Trophoblast cell (in vitro differentiated cells and primary cell): ENCODE measurements at regions not wholly inside any gene's neighbourhood (a gene's known extent, or its start where the extent isn't known, plus 50 kb on each side); places are given as distances from the start of the nearest gene placed in this dataset.

Experiments used
- DNase-seq, 2 donors: peaks; one replicate each; pipeline ENCODE4 v3.0.0-alpha.2; 2016
- H2AFZ ChIP-seq: 2 replicates; pipeline ENCODE4 v1.6.1; 2013; ENCODE audit warnings: low read length, moderate library complexity, mild to moderate bottlenecking; ENCODE audit not compliant: insufficient read depth, poor library complexity
- H2AK5ac ChIP-seq: 2 replicates; pipeline ENCODE4 v1.6.1; 2013; ENCODE audit warnings: mild to moderate bottlenecking, low read length
- H2BK120ac ChIP-seq: 2 replicates; pipeline ENCODE4 v1.6.1; 2013; ENCODE audit warnings: low read length, mild to moderate bottlenecking, moderate library complexity; ENCODE audit not compliant: insufficient read depth, poor library complexity
- H2BK12ac ChIP-seq: 2 replicates; pipeline ENCODE4 v1.6.1; 2013; ENCODE audit warnings: mild to moderate bottlenecking, low read length, moderate library complexity
- H2BK5ac ChIP-seq: 2 replicates; pipeline ENCODE4 v1.6.1; 2013; ENCODE audit warnings: low read length, low read depth, moderate library complexity, mild to moderate bottlenecking; ENCODE audit not compliant: poor library complexity
- H3K14ac ChIP-seq: 2 replicates; pipeline ENCODE4 v1.6.1; 2013; ENCODE audit warnings: mild to moderate bottlenecking, low read length
- H3K18ac ChIP-seq: 2 replicates; pipeline ENCODE4 v1.6.1; 2013; ENCODE audit warnings: mild to moderate bottlenecking, low read length
- H3K23ac ChIP-seq: 2 replicates; pipeline ENCODE4 v1.6.1; 2013; ENCODE audit warnings: low read length
- H3K27ac ChIP-seq: 2 replicates; pipeline ENCODE4 v1.5.1; 2013; ENCODE audit warnings: low read depth, mild to moderate bottlenecking, inconsistent platforms, low read length, moderate library complexity
- H3K27me3 ChIP-seq: 2 replicates; pipeline ENCODE4 v1.6.1; 2013; ENCODE audit warnings: inconsistent platforms, mild to moderate bottlenecking, low read length, moderate library complexity; ENCODE audit not compliant: insufficient read depth
- H3K36me3 ChIP-seq, 2 experiments: 1 replicate in 1 of 2; 2 replicates in 1 of 2; pipeline ENCODE4 v1.6.1; 2013; ENCODE audit warnings: low read length in 2 of 2, mild to moderate bottlenecking in 2 of 2, moderate library complexity in 1 of 2; ENCODE audit not compliant: insufficient read depth in 2 of 2, control insufficient read depth in 1 of 2
- H3K4ac ChIP-seq: 2 replicates; pipeline ENCODE4 v1.6.1; 2013; ENCODE audit warnings: low read depth, mild to moderate bottlenecking, low read length, moderate library complexity
- H3K4me1 ChIP-seq, 2 experiments: 1 replicate in 1 of 2; 2 replicates in 1 of 2; pipeline ENCODE4 v1.6.1; 2013; ENCODE audit warnings: low read length in 2 of 2, mild to moderate bottlenecking in 2 of 2, moderate library complexity in 1 of 2; ENCODE audit not compliant: insufficient read depth in 2 of 2, control insufficient read depth in 1 of 2
- H3K4me2 ChIP-seq: 2 replicates; pipeline ENCODE4 v1.6.1; 2013; ENCODE audit warnings: inconsistent platforms, mild to moderate bottlenecking, low read length, moderate library complexity
- H3K4me3 ChIP-seq: 2 replicates; pipeline ENCODE4 v1.5.1; 2013; ENCODE audit warnings: mild to moderate bottlenecking, low read depth, low read length, inconsistent platforms
- H3K79me1 ChIP-seq: one replicate; pipeline ENCODE4 v1.6.1; 2013; ENCODE audit warnings: low read length
- H3K79me2 ChIP-seq: 2 replicates; pipeline ENCODE4 v1.6.1; 2013; ENCODE audit warnings: low read length, mild to moderate bottlenecking; ENCODE audit not compliant: control insufficient read depth, insufficient read depth, poor library complexity
- H3K9ac ChIP-seq: 2 replicates; pipeline ENCODE4 v1.6.1; 2013; ENCODE audit warnings: mild to moderate bottlenecking, low read length
- H3K9me3 ChIP-seq: 2 replicates; pipeline ENCODE4 v1.6.1; 2013; ENCODE audit warnings: low read depth, mild to moderate bottlenecking, control low read depth, inconsistent platforms, low read length; ENCODE audit not compliant: insufficient read depth
- H4K12ac ChIP-seq: 2 replicates; pipeline ENCODE4 v1.6.1; 2013; ENCODE audit warnings: low read depth, mild to moderate bottlenecking, low read length, moderate library complexity
- H4K8ac ChIP-seq: 2 replicates; pipeline ENCODE4 v1.6.1; 2013; ENCODE audit warnings: low read depth, mild to moderate bottlenecking, low read length, moderate library complexity
- H4K91ac ChIP-seq: one replicate; pipeline ENCODE4 v1.6.1; 2013; ENCODE audit warnings: low read depth, mild to moderate bottlenecking, low read length, moderate library complexity
- WGBS: extraction: QIAGEN DNeasy Blood & Tissue Kit; methylation state at CpG from one replicate; pipeline ENCODE4 v1.1.7; 2013; ENCODE audit warnings: missing lambda C conversion rate; ENCODE audit not compliant: insufficient read length, insufficient coverage; ENCODE audit errors: extremely low coverage; 5-methylcytosine and 5-hydroxymethylcytosine counted together

DNA sequence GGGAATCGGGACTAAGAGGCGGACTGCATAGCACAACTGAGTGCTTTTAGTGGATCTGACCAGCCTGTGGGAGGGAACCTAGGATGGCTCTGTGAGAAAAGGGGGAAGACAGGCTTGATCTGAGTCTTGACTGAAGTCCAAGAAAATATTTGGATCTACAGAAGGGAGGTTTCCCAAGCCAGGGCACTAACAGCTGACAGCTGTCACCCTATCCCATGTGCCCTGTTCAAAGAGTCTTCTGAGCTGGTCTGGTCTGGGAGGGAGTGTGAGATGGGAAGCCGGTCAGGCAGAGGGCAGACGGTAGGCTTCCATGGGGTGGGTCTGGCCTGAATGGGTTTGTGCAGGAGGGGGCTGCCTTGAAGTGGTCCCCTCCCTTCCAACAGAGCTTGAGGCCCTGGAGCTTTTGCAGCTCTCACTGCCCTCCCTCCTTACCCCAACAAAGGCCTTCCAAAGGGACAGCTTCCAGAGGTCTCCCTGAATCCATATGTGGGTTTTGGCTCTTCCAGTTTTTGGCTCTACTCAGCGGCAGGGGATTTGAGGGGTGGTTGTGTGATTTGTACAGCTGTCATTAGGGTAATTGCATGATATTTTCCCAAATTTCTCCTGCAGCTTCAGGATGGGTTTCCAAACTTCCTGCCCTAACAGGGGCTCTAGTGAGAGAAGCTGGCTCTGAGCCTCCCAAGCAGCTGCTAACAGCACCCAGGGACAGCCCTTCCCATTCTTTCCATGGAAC lies 643.7 kb downstream of the BCOR start:
- H3K4me1 ChIP-seq: no peaks in the 10 kb centered on the region
- H3K79me1 ChIP-seq: no peaks in the 10 kb centered on the region
- no peaks in the 10 kb centered on the region for H3K79me2 ChIP-seq
- H2AK5ac ChIP-seq: no peak overlapping the region
- H3K23ac ChIP-seq: no peak overlapping the region
- H2BK12ac ChIP-seq: no peak overlapping the region
- no peak for DNase-seq
- no peak overlapping the region for H3K4me3 ChIP-seq
- no peaks in the 10 kb centered on the region for H3K9me3 ChIP-seq
- H2BK5ac ChIP-seq: no peak overlapping the region
- WGBS: no CpG with 5 or more reads among the region's 5 CpGs
- no peak overlapping the region for H2BK120ac ChIP-seq
- no peak overlapping the region for H3K4ac ChIP-seq
- no peak overlapping the region for H4K12ac ChIP-seq
- no peak overlapping the region for H4K8ac ChIP-seq
- no peak overlapping the region for H3K14ac ChIP-seq
- H3K27me3 ChIP-seq: no peaks in the 10 kb centered on the region
- no peaks in the 10 kb centered on the region for H3K36me3 ChIP-seq
- H2AFZ ChIP-seq: no peak overlapping the region
- no peak overlapping the region for H3K27ac ChIP-seq
- no peak overlapping the region for H3K9ac ChIP-seq
- H4K91ac ChIP-seq: no peak overlapping the region
- H3K4me2 ChIP-seq: no peak overlapping the region
- H3K18ac ChIP-seq: no peak overlapping the region

DNA sequence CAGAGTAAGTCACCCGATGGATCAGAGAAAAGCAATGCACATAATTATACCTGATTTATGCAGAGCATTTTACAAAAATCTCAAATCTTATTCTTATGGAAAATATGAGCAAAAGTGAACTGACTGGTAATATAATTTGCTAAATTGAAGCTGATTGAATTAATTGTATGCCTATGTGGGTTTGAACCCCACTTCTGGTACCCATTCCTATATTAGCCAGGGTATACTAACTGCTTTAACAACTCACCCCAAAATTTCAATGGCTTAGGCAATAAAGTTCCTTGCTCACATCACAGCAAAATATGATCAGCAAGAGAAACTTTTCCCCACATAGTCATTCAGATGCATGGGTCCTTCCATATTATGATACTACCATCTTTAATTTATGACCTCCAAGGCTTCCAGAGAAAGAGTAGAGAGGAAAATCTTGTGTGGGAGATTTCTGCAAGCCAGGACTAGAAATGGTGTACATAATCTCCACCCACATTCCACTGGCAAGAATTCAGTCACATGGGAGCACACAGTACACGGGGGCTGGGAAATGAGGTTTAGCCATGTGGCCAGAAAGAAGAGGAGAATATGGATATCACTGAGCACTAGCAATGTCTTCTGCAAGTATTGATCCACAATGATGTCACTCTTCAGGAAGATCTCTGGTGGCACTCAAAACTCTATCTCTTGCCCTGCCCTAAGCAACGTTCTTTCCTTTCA lies 640.7 kb downstream of the BCOR start:
- no peaks in the 10 kb centered on the region for H3K27me3 ChIP-seq
- no peak overlapping the region for H3K4ac ChIP-seq
- H3K23ac ChIP-seq: no peak overlapping the region
- WGBS: no CpG with 5 or more reads among the region's 3 CpGs
- H3K9ac ChIP-seq: no peak overlapping the region
- no peak overlapping the region for H3K14ac ChIP-seq
- no peak overlapping the region for H3K4me2 ChIP-seq
- H3K79me1 ChIP-seq: no peaks in the 10 kb centered on the region
- H4K91ac ChIP-seq: no peak overlapping the region
- no peak overlapping the region for H2BK5ac ChIP-seq
- H4K12ac ChIP-seq: no peak overlapping the region
- no peaks in the 10 kb centered on the region for H3K36me3 ChIP-seq
- H3K18ac ChIP-seq: no peak overlapping the region
- H2AK5ac ChIP-seq: no peak overlapping the region
- no peaks in the 10 kb centered on the region for H3K9me3 ChIP-seq
- H4K8ac ChIP-seq: no peak overlapping the region
- no peak overlapping the region for H3K27ac ChIP-seq
- DNase-seq: no peak
- H2AFZ ChIP-seq: no peak overlapping the region
- H3K79me2 ChIP-seq: no peaks in the 10 kb centered on the region
- H3K4me3 ChIP-seq: no peak overlapping the region
- H3K4me1 ChIP-seq: no peaks in the 10 kb centered on the region
- H2BK120ac ChIP-seq: no peak overlapping the region
- no peak overlapping the region for H2BK12ac ChIP-seq

DNA sequence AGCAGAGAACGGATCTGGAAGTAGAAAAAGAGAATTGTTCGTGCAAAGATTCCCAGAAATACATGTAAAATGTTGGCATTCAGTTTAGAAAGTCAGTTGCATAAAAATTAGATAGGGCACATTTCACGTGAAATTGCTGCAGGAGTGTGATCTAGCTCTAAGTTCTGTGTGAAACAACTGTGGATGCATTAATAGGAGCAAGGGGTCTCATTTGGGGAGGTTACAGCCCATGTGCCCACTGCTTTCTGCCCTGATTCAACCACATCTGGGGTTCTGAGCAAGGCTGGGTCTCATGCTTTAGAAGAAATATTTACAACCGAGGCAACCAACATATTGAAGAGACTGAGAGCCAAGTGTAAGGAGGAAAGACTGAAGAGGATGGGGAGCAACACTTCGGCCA lies 639.0 kb downstream of the BCOR start:
- Histone ChIP-seq H3K4ac (no peak overlapping the region), H3K18ac (no peak overlapping the region), H3K4me2 (no peak overlapping the region), H3K9ac (no peak overlapping the region), H3K27me3 (no peaks in the 10 kb centered on the region), H4K91ac (no peak overlapping the region), H3K9me3 (no peaks in the 10 kb centered on the region), H3K27ac (no peak overlapping the region), H3K36me3 (no peaks in the 10 kb centered on the region), H2AK5ac (no peak overlapping the region), H3K79me1 (no peaks in the 10 kb centered on the region), H3K14ac (no peak overlapping the region), H2BK12ac (no peak overlapping the region), H3K4me3 (no peak overlapping the region), H2BK120ac (no peak overlapping the region), H3K4me1 (no peaks in the 10 kb centered on the region), H4K12ac (no peak overlapping the region), H2AFZ (no peak overlapping the region), H3K23ac (no peak overlapping the region), H3K79me2 (no peaks in the 10 kb centered on the region), H2BK5ac (no peak overlapping the region), H4K8ac (no peak overlapping the region)
- no peak for DNase-seq
- WGBS: no CpG with 5 or more reads among the region's 5 CpGs

DNA sequence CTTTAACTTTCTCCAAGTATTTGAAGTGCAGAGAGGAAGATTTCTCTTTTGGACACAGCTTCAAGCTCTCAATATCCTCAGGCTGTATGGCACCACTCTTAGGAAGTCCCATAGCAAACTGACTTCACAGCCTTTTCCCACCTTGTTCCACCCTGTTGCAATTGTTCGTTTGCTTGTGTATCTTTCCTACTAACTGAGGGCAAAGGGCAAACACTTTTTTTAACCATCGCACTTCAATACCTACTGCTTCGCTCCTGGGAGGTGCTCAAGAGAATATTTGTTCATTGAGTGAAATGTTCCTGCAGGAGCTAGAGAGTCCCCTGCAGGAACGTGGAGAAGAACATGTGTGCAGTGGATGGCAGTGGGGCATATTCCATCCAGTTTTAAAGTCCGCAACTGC lies 638.6 kb downstream of the BCOR start:
- H4K8ac ChIP-seq: no peak overlapping the region
- no peak overlapping the region for H3K27ac ChIP-seq
- H4K12ac ChIP-seq: no peak overlapping the region
- no peak overlapping the region for H2AK5ac ChIP-seq
- H2BK120ac ChIP-seq: no peak overlapping the region
- no peak overlapping the region for H3K14ac ChIP-seq
- no peak overlapping the region for H2BK12ac ChIP-seq
- no peak overlapping the region for H3K9ac ChIP-seq
- no peaks in the 10 kb centered on the region for H3K36me3 ChIP-seq
- H4K91ac ChIP-seq: no peak overlapping the region
- no peaks in the 10 kb centered on the region for H3K9me3 ChIP-seq
- H3K18ac ChIP-seq: no peak overlapping the region
- H3K4me2 ChIP-seq: no peak overlapping the region
- WGBS: no CpG with 5 or more reads among the region's 5 CpGs
- H3K79me1 ChIP-seq: no peaks in the 10 kb centered on the region
- no peak overlapping the region for H3K4me3 ChIP-seq
- H3K79me2 ChIP-seq: no peaks in the 10 kb centered on the region
- no peak overlapping the region for H3K4ac ChIP-seq
- H3K23ac ChIP-seq: no peak overlapping the region
- no peaks in the 10 kb centered on the region for H3K27me3 ChIP-seq
- no peak overlapping the region for H2BK5ac ChIP-seq
- H2AFZ ChIP-seq: no peak overlapping the region
- no peaks in the 10 kb centered on the region for H3K4me1 ChIP-seq
- no peak for DNase-seq
